GM12872 (cell line): ENCODE measurements at regions not wholly inside any gene's neighbourhood (a gene's known extent, or its start where the extent isn't known, plus 50 kb on each side); places are given as distances from the start of the nearest gene placed in this dataset.

Experiments
- TF ChIP-seq, protein P1 (sequence below): IDR thresholded peaks from 3 replicates; pipeline ENCODE4 v1.5.1; 2011; ENCODE audit warnings: low read depth, mild to moderate bottlenecking, low read length, moderate library complexity; ENCODE audit not compliant: insufficient read depth

DNA sequence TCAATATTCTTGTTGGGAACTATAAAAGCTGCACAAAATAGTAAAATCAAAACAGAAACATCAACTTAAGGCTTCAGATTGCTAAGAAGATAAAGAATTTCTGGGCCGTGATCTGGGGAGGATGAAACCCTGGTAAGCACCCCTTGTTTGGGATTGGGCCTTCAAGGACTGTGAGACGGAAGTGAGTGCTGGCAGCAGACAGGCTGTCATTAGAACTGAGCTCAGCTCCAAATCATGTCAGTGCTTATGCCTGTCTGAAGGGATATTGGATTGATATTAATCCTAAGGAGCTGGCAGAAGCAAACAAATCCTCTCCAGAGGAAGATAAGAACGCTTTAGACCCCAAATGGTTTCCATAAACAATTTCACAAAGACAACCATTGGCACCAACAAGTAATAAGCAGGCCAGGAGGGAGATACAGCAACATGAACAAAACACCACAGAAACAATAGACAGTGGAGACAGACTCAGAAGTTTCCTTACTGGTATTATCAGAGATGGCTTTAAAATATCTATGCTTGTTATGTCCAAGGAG, 72.6 kb upstream of the CTXND1 start:
- TF ChIP-seq, protein P1, sequence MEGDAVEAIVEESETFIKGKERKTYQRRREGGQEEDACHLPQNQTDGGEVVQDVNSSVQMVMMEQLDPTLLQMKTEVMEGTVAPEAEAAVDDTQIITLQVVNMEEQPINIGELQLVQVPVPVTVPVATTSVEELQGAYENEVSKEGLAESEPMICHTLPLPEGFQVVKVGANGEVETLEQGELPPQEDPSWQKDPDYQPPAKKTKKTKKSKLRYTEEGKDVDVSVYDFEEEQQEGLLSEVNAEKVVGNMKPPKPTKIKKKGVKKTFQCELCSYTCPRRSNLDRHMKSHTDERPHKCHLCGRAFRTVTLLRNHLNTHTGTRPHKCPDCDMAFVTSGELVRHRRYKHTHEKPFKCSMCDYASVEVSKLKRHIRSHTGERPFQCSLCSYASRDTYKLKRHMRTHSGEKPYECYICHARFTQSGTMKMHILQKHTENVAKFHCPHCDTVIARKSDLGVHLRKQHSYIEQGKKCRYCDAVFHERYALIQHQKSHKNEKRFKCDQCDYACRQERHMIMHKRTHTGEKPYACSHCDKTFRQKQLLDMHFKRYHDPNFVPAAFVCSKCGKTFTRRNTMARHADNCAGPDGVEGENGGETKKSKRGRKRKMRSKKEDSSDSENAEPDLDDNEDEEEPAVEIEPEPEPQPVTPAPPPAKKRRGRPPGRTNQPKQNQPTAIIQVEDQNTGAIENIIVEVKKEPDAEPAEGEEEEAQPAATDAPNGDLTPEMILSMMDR: no peak

DNA sequence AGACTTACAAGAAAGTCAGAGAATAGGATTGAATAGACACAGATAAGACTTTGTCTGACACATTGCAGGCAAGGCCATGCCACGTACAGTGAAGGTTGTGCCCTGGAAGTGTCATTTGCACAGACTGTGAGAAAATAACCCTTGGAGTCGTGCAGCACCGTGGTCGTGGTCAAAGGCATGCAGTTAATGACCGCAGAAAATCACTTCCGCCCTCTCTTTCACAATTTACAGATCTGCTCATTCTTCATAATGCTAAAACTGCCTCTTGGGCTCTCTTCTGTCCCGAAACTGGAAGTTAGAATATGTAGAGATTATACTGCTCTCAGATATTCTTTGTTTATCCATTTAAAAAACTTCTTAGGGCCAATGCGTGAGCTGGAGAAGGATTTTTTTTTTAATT, 73.2 kb upstream of the CTXND1 start:
- TF ChIP-seq, protein P1: no peak

DNA sequence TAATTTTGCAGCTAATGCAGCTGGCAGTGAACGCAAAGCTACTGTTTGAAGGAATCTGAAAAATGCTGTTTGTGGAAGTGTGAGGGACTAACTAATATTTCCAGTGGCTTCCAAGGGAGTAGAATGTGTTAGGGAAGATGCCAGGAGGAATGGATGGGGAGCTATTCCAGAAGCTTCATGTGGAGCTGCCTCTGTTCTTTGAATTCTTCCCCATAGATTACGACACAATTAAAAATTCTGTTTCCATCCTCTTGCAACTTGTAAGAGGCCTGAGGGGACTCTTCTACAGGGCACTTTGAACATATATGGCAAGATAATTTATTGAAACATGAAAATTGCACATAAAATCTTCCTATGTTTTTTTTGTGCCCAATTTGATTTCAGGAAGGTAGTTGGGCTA, 74.3 kb upstream of the CTXND1 start:
- TF ChIP-seq, protein P1: no peak

DNA sequence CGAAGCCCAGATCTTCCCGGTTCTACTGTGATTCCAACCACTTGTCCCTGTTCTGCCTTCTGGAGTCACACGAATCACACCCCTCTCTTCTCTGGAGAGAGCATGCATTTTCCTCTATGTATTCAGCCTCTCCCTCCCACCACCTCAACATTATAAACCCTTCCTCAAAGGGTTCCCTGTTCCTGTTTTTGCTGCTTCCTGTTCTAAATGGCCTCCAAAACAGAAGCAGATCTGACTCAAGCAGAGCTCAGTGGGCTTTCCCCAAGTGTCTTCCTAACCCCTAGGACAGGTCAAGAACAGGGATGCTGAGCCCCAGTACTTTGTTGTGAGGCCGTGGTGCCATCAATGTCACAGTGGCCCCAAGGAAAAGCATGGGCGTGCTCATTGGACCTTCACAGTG, 75.7 kb upstream of the ARNT2 start:
- TF ChIP-seq, protein P1: no peak

DNA sequence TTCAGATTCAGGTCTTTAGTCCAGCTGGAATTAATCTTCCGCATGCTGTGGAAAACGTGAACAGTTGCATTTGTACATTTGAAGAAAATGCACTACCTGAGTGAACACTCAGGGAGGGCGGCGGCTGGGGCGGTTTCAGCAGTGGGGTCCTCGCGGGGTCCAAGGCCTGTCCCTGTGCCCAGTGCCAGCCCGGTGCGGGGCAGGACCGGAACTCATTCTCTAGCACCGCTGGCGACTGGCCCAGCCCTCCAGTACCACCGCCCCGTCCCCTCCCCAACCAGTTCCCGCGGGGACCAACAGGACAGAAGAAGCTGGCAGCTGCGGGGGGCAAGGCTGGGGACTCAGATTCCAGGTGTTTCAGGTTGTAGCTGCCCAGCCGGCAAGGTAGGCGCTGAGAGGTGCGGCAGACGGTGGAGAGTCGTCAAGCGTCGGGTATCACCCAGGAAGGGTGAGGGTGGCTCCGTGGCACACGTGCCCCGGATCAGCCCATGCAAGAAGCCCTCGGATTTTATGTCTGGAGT, 72.2 kb upstream of the ARNT2 start:
- TF ChIP-seq, protein P1: no peak

DNA sequence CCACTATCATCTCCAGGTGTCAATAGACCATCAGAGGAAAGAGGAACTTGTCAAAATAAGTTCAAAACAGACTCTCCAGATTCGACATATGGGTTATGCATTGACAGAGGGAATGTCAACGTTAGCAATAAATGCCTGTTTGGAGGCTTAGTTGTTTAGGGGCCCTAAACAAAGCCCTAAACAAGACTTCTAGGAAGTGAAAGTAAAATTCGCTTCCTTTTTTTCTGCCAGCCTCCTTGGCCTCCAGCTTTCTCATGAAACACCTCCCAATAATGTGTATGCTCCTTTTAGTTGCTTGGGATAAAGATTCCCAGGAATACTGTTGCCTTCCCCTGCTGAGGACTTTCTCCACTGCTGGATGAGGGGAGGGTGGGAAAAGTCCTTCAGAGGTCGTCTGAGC, 70.9 kb upstream of the ARNT2 start:
- TF ChIP-seq, protein P1: no peak

DNA sequence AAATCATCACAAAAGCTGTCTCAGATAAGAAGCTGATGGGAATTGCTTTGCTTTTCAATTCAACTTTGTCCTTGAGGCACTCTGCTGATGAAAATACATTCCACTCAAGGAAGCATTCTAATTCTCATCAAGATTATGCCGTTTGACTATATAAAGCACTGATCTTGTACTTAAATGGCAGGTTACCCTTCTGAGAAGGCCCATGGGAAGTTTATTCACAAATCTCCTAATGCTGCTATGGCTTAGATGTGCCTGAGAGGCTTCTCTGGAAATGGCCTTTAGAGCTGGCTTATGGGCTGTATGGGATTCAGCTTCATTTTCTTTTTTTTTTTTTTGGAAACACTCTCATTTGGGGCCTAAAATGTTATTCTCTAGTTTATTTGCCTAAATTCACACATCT, 69.7 kb upstream of the ARNT2 start:
- TF ChIP-seq, protein P1: no peak
